ENCODE measurements at regions not wholly inside any gene's neighbourhood (a gene's known extent, or its start where the extent isn't known, plus 50 kb on each side); places are given as distances from the start of the nearest gene placed in this dataset.

GRCh38 chr7:34493752-34494151, 164.3 kb upstream of the NPSR1 start:
- Histone ChIP-seq H4K20me1 (ENCODE audit: insufficient read depth, low read length) (no peaks in the 10 kb centered on the region), H3K27me3 (ENCODE audit: insufficient read depth, low read length, poor library complexity) (no peaks in the 10 kb centered on the region), H3K79me2 (ENCODE audit: insufficient read depth, low read length) (no peaks in the 10 kb centered on the region), H3K4me1 (ENCODE audit: insufficient read depth, low read length) (no peaks in the 10 kb centered on the region), H3K27ac (ENCODE audit: low read length) (no peak overlapping the region), H2AFZ (ENCODE audit: low read depth, low read length) (no peak overlapping the region), H3K4me3 (ENCODE audit: low read depth in 1 of 2, low read length in 2 of 2) (no peak overlapping the region), H3K4me2 (ENCODE audit: insufficient read depth, low read length) (no peak overlapping the region), H3K36me3 (ENCODE audit: insufficient read depth, low read length) (no peaks in the 10 kb centered on the region), H3K9ac (ENCODE audit: low read depth, low read length) (no peak overlapping the region), H3K9me3 (ENCODE audit: insufficient read depth, low read length, severe bottlenecking) (no peaks in the 10 kb centered on the region)
- ATAC-seq (ENCODE audit: insufficient read depth, low read depth) (no peak), DNase-seq (no peak)
- TF ChIP-seq CTCF (IDR thresholded peaks at IDR 0.05; ENCODE audit: borderline replicate concordance, extremely low read depth, low read length, poor library complexity, severe bottlenecking) (no peak), EZH2 (IDR thresholded peaks at IDR 0.05; ENCODE audit: borderline replicate concordance, low read depth, low read length, severe bottlenecking) (no peak)

- Histone ChIP-seq H4K20me1 (ENCODE audit: insufficient read depth, low read length) (no peaks in the 10 kb centered on the region), H3K4me1 (ENCODE audit: insufficient read depth, low read length) (no peaks in the 10 kb centered on the region), H3K36me3 (ENCODE audit: insufficient read depth, low read length) (no peaks in the 10 kb centered on the region), H3K27me3 (ENCODE audit: insufficient read depth, low read length, poor library complexity) (no peaks in the 10 kb centered on the region), H3K4me2 (ENCODE audit: insufficient read depth, low read length) (no peak overlapping the region), H2AFZ (ENCODE audit: low read depth, low read length) (no peak overlapping the region), H3K79me2 (ENCODE audit: insufficient read depth, low read length) (no peaks in the 10 kb centered on the region), H3K9me3 (ENCODE audit: insufficient read depth, low read length, severe bottlenecking) (no peaks in the 10 kb centered on the region), H3K27ac (ENCODE audit: low read length) (no peak overlapping the region), H3K9ac (ENCODE audit: low read depth, low read length) (no peak overlapping the region), H3K4me3 (ENCODE audit: low read depth in 1 of 2, low read length in 2 of 2) (no peak overlapping the region)
- ATAC-seq (ENCODE audit: insufficient read depth, low read depth): no peak
- DNase-seq: no peak
- TF ChIP-seq CTCF (IDR thresholded peaks at IDR 0.05; ENCODE audit: borderline replicate concordance, extremely low read depth, low read length, poor library complexity, severe bottlenecking) (peak; percentile 33), EZH2 (IDR thresholded peaks at IDR 0.05; ENCODE audit: borderline replicate concordance, low read depth, low read length, severe bottlenecking) (no peak)
Observed at GRCh38 chr7:34497153-34497777, 160.8 kb upstream of the NPSR1 start.

GRCh38 chr7:34501156-34501555, 156.9 kb upstream of the NPSR1 start:
- no peaks in the 10 kb centered on the region for H3K36me3 ChIP-seq (ENCODE audit: insufficient read depth, low read length)
- no peaks in the 10 kb centered on the region for H3K4me1 ChIP-seq (ENCODE audit: insufficient read depth, low read length)
- H3K79me2 ChIP-seq (ENCODE audit: insufficient read depth, low read length): no peaks in the 10 kb centered on the region
- no peaks in the 10 kb centered on the region for H4K20me1 ChIP-seq (ENCODE audit: insufficient read depth, low read length)
- H3K9ac ChIP-seq (ENCODE audit: low read depth, low read length): no peak overlapping the region
- no peaks in the 10 kb centered on the region for H3K9me3 ChIP-seq (ENCODE audit: insufficient read depth, low read length, severe bottlenecking)
- TF ChIP-seq CTCF (IDR thresholded peaks at IDR 0.05; ENCODE audit: borderline replicate concordance, extremely low read depth, low read length, poor library complexity, severe bottlenecking) (no peak), EZH2 (IDR thresholded peaks at IDR 0.05; ENCODE audit: borderline replicate concordance, low read depth, low read length, severe bottlenecking) (no peak)
- no peaks in the 10 kb centered on the region for H3K27me3 ChIP-seq (ENCODE audit: insufficient read depth, low read length, poor library complexity)
- ATAC-seq (ENCODE audit: insufficient read depth, low read depth) (no peak), DNase-seq (no peak)
- no peak overlapping the region for H3K27ac ChIP-seq (ENCODE audit: low read length)
- no peak overlapping the region for H2AFZ ChIP-seq (ENCODE audit: low read depth, low read length)
- H3K4me3 ChIP-seq (ENCODE audit: low read depth in 1 of 2, low read length in 2 of 2): no peak overlapping the region
- H3K4me2 ChIP-seq (ENCODE audit: insufficient read depth, low read length): no peak overlapping the region

Data from DND-41 (cell line).